Tibial nerve (tissue), 4 donors: ENCODE measurements at regions not wholly inside any gene's neighbourhood (a gene's known extent, or its start where the extent isn't known, plus 50 kb on each side); places are given as distances from the start of the nearest gene placed in this dataset.
A peak's percentile ranks its signal among the peaks of the same experiment; 100 is the strongest.

Experiments
- DNase-seq, 2 donors: peaks; one replicate each; pipeline ENCODE4 v3.0.0-alpha.2; 2019; ENCODE audit warnings: low spot score in 2 of 2
- H3K27ac ChIP-seq, 4 donors: fragments of 200-600 bp; sonication (generic) in 3 of 4; one replicate each; pipeline ENCODE4 v1.5.1; 2017 to 2019; ENCODE audit warnings: mild to moderate bottlenecking in 1 of 4
- H3K27me3 ChIP-seq, 2 donors: fragments of 200-600 bp; sonication (generic) in 1 of 2; one replicate each; pipeline versions ENCODE4 v1.5.1 to v1.6.0; 2017 to 2019
- H3K36me3 ChIP-seq, 3 donors: fragments of 200-600 bp; sonication (generic); one replicate each; pipeline ENCODE4 v1.5.1; 2018 to 2019
- H3K4me1 ChIP-seq, 4 donors: fragments of 200-600 bp; sonication (generic) in 3 of 4; one replicate each; pipeline ENCODE4 v1.5.1; 2017 to 2019
- H3K4me3 ChIP-seq, 4 donors: fragments of 200-600 bp; sonication (generic) in 3 of 4; one replicate each; pipeline ENCODE4 v1.5.1; 2017 to 2019; ENCODE audit warnings: mild to moderate bottlenecking in 1 of 4, moderate library complexity in 1 of 4
- H3K9me3 ChIP-seq, 4 donors: fragments of 200-600 bp; sonication (generic) in 3 of 4; one replicate each; pipeline ENCODE4 v1.5.1; 2017 to 2019
- EP300 ChIP-seq, 2 donors: sonication (generic); formaldehyde crosslinking; IDR thresholded peaks; one replicate each; pipeline ENCODE4 v1.6.1; 2017; ENCODE audit warnings: antibody characterized with exemption in 2 of 2, mild to moderate bottlenecking in 1 of 2
- POLR2A ChIP-seq, 2 donors: fragments of 450-650 bp; IDR thresholded peaks; one replicate each; pipeline ENCODE4 v1.6.1; 2017; ENCODE audit warnings: antibody characterized with exemption in 2 of 2, mild to moderate bottlenecking in 2 of 2, moderate library complexity in 2 of 2
- WGBS, 2 donors: methylation state at CpG; one replicate each; pipeline ENCODE4 v1.1.5; 2018; 5-methylcytosine and 5-hydroxymethylcytosine counted together
- TF ChIP-seq, protein P1 (sequence below), 5 experiments: fragments of 200-600 bp in 3 of 5; fragments of 450-650 bp in 2 of 5; sonication (generic) in 3 of 5; IDR thresholded peaks; one replicate each; pipeline ENCODE4 v1.5.1; 2016 to 2019; ENCODE audit warnings: antibody characterized with exemption in 5 of 5, mild to moderate bottlenecking in 3 of 5, moderate library complexity in 2 of 5

DNA sequence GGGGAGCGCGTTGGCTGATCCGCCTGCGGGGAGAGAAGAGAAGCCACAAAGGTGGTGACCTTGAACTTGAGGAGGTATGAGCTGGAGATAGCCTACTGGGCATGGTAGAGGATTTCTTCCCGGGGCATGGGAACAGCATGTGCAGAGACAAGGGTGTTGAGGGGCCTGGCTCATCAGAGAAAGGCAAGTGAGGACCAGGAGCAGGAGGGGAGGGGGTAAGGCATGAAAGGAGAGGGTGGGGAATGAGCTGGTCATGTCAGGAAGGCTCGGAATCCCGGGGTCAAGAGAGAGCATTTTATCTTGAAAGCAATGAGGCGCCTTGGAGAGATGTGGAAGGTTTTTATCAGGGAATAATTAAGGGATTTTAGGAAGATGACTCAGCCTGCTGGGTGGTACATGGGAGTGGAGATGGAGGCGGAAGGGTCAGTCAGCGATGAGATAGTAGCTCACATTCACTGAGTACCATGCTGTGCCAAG is 121.1 kb downstream of the LHX2 start:
- peak overlapping the region in 1 of 4 donors; percentile 61 for H3K27ac ChIP-seq
- DNase-seq, result no peak
- 68% methylated on average over 10 of the region's 10 CpGs for WGBS, 2 donors
- H3K27me3 ChIP-seq, result no peaks in the 10 kb centered on the region
- TF ChIP-seq EP300 (IDR thresholded peaks at IDR 0.05), result no peak
- TF ChIP-seq POLR2A (IDR thresholded peaks at IDR 0.05), result no peak
- TF ChIP-seq, protein P1, sequence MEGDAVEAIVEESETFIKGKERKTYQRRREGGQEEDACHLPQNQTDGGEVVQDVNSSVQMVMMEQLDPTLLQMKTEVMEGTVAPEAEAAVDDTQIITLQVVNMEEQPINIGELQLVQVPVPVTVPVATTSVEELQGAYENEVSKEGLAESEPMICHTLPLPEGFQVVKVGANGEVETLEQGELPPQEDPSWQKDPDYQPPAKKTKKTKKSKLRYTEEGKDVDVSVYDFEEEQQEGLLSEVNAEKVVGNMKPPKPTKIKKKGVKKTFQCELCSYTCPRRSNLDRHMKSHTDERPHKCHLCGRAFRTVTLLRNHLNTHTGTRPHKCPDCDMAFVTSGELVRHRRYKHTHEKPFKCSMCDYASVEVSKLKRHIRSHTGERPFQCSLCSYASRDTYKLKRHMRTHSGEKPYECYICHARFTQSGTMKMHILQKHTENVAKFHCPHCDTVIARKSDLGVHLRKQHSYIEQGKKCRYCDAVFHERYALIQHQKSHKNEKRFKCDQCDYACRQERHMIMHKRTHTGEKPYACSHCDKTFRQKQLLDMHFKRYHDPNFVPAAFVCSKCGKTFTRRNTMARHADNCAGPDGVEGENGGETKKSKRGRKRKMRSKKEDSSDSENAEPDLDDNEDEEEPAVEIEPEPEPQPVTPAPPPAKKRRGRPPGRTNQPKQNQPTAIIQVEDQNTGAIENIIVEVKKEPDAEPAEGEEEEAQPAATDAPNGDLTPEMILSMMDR (IDR thresholded peaks at IDR 0.05), result no peak
- H3K9me3 ChIP-seq, result no peaks in the 10 kb centered on the region
- no peak overlapping the region for H3K4me3 ChIP-seq
- no peaks in the 10 kb centered on the region for H3K36me3 ChIP-seq
- peaks cover 0 to 23% (median 0%) of the 10 kb centered on the region in 4 donors for H3K4me1 ChIP-seq

DNA sequence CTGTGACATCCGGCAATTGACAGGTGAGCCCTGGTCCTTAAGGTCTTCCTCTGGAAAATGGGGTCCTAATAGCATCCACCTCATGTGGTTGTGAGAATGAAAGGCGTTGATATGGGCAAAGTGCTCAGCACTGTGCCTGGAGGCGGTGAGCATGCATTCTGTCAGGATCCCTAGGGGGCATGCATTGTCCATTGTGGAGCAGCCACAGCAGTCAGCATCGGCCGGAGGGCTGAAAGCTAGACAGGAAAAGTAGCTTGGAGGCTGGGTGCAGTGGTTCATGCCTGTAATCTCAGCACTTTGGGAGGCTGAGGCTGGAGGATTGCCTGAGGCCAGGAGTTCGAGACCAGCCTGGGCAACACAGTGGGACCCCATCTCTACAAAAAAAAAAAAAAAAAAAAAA is 122.2 kb downstream of the LHX2 start:
- no peaks in the 10 kb centered on the region for H3K9me3 ChIP-seq
- H3K4me3 ChIP-seq, result no peak overlapping the region
- H3K36me3 ChIP-seq, result no peaks in the 10 kb centered on the region
- peak; percentile 26 to 44 for DNase-seq
- peak overlapping the region in 1 of 4 donors; percentile 61 for H3K27ac ChIP-seq
- TF ChIP-seq, protein P1 (IDR thresholded peaks at IDR 0.05), result peak; percentile 32 to 59 (median 48)
- TF ChIP-seq EP300 (IDR thresholded peaks at IDR 0.05) (peak in 1 of 2 donors; percentile 31), POLR2A (IDR thresholded peaks at IDR 0.05) (no peak)
- H3K4me1 ChIP-seq, result peaks cover 0 to 23% (median 0%) of the 10 kb centered on the region in 4 donors
- H3K27me3 ChIP-seq, result no peaks in the 10 kb centered on the region
- WGBS, 2 donors, result 35 to 46% methylated on average over 6 of the region's 6 CpGs

DNA sequence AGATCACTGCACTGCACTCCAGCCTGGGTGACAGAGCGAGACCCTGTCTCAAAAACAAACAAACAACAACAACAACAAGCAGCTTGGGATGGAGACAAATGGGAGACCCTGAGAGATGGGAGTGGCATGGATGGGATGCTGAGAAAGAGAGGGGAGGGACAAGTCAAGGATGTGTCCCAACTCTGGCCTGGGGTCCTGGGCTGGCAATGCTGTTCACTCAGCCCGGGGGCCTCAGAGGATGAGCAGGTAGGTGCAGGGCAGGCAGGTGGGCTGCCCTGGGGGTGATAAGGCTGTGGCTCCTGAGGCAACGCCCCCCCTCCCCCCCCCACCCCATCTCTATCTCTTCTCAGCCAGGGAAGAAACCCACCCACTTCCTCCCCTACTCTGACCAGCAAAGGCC is 123.0 kb downstream of the LHX2 start:
- Histone ChIP-seq H3K9me3 (no peaks in the 10 kb centered on the region), H3K27me3 (no peaks in the 10 kb centered on the region), H3K4me3 (no peak overlapping the region), H3K27ac (no peak overlapping the region), H3K4me1 (peaks cover 0 to 23% (median 0%) of the 10 kb centered on the region in 4 donors), H3K36me3 (no peaks in the 10 kb centered on the region)
- DNase-seq, result no peak
- TF ChIP-seq EP300 (IDR thresholded peaks at IDR 0.05) (no peak), POLR2A (IDR thresholded peaks at IDR 0.05) (no peak)
- TF ChIP-seq, protein P1 (IDR thresholded peaks at IDR 0.05), result no peak
- 76 to 94% methylated on average over 2 to 3 of the region's 3 CpGs for WGBS, 2 donors

DNA sequence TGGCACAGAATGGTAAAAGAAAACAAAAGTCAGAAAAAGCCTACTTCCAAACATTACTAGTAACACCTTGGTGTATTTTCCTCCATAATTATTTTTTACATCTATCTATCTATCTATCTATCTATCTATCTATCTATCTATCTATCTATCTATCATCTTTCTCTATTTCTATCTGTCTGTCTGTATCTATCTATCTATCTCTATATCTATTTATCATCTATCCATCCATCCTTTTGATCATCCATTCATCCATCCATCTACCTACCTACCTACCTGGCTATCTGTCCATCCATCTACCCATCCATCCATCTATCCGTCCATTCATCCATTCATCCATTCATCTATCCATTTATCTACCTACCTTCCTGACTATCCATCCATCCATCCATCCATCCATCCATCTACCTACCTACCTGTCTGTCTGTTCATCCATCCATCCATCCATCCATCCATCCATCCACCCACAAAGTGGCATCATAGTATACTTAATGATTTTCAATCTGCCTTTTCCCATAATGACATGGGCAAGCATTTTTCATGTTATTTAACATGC is 121.9 kb upstream of the NEK6 start:
- no peaks in the 10 kb centered on the region for H3K9me3 ChIP-seq
- WGBS, 2 donors, result 93 to 97% methylated on average over 1 of the region's 1 CpG
- H3K4me1 ChIP-seq, result peaks cover 0 to 14% (median 0%) of the 10 kb centered on the region in 4 donors
- no peak for DNase-seq
- no peaks in the 10 kb centered on the region for H3K36me3 ChIP-seq
- TF ChIP-seq POLR2A (IDR thresholded peaks at IDR 0.05) (no peak), EP300 (IDR thresholded peaks at IDR 0.05) (no peak)
- H3K27ac ChIP-seq, result no peak overlapping the region
- no peaks in the 10 kb centered on the region for H3K27me3 ChIP-seq
- no peak overlapping the region for H3K4me3 ChIP-seq

DNA sequence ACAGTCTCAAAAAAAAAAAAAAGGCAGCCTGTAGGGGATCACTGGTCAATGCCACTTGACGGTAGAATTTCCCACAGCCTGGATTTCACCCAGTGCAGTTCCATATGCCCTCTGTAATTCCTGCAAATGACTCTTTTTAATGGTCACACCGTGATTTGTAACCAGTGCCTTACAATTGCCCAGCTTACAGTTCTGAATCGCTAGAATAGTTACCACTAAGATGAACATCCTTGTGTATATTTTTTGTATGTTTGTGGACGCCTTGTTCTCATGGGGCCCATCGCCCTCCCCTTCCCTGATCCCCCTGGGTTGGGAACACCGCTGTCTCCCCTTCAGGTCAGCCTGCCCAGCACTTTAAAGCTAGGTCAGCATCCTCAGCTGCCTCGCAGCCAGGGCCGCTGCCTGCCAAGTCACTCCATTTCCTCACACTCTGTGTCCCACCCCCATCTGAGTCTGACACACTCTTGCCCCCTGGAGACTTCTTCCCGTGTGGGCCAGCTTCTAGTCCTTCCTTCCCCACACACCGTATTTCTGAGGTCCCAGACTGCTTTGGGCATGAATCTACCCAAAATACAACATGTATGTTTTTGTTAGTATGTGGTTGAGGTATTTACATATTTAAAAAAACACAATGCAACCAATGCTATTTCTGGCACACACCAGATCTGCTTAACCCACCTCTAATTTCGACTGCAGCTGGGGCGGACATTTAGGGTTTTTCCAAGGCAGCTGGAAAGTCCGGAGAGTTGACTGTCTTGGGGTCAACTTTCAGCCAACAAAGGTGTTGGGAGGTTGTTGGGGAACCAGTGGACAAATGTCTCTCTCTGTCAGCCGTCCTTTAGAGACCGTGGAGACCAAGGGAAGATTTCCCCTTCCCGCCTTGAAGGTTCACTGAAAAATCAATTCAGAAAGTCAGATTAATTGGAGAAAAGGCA is 120.5 kb upstream of the NEK6 start:
- 69 to 71% methylated on average over 16 of the region's 16 CpGs for WGBS, 2 donors

More for the DNA sequence above, 120.5 kb upstream of the NEK6 start:
- no peaks in the 10 kb centered on the region for H3K9me3 ChIP-seq
- DNase-seq, result no peak
- no peak overlapping the region for H3K4me3 ChIP-seq
- no peak overlapping the region for H3K27ac ChIP-seq
- peaks cover 0 to 10% (median 0%) of the 10 kb centered on the region in 4 donors for H3K4me1 ChIP-seq
- no peaks in the 10 kb centered on the region for H3K36me3 ChIP-seq
- TF ChIP-seq, protein P1 (IDR thresholded peaks at IDR 0.05), result no peak
- TF ChIP-seq EP300 (IDR thresholded peaks at IDR 0.05) (no peak), POLR2A (IDR thresholded peaks at IDR 0.05) (no peak)
- no peaks in the 10 kb centered on the region for H3K27me3 ChIP-seq
